ENCODE measurements at regions not wholly inside any gene's neighbourhood (a gene's known extent, or its start where the extent isn't known, plus 50 kb on each side); places are given as distances from the start of the nearest gene placed in this dataset.

DNA sequence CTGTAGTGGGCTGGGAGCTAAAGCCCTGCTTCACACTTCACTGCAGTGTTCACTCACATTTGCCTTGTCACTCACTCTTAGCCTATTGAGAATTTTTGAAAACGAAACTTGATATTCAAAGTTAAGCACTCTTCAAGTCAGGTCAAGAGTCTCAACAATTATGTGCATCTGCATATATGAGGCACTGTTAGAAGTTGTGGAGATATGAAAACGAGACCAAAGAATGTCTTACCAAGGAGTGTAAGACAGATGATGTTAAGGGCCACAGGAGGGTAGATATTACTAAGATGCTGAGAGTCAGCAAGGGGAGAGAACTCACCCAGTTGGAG, 64.7 kb upstream of the GJA8 start:
- no peaks in the 10 kb centered on the region for H3K27me3 Mint-ChIP-seq (ENCODE audit: insufficient read depth, unreplicated experiment)
- Histone ChIP-seq H3K4me3 (ENCODE audit: low read depth, low read length) (no peak overlapping the region), H3K36me3 (ENCODE audit: control insufficient read depth, insufficient read depth, low read length) (no peaks in the 10 kb centered on the region), H3K27me3 (replicated peaks; ENCODE audit: control insufficient read depth, insufficient read depth, low read length) (no peaks in the 10 kb centered on the region), H3K9me3 (no peaks in the 10 kb centered on the region), H3K4me1 (peaks cover 22% of the 10 kb centered on the region)
- H3K36me3 Mint-ChIP-seq (ENCODE audit: insufficient read depth, unreplicated experiment): no peaks in the 10 kb centered on the region
- intact Hi-C loops (cut with micrococcal nuclease; ENCODE audit: unreplicated experiment): no loop called here
- POLR2A ChIA-PET: no interaction called here
- CTCF ChIA-PET: no interaction called here
- H3K4me1 Mint-ChIP-seq (ENCODE audit: low read depth, unreplicated experiment): peaks cover 28% of the 10 kb centered on the region
- TF ChIP-seq, protein P1, sequence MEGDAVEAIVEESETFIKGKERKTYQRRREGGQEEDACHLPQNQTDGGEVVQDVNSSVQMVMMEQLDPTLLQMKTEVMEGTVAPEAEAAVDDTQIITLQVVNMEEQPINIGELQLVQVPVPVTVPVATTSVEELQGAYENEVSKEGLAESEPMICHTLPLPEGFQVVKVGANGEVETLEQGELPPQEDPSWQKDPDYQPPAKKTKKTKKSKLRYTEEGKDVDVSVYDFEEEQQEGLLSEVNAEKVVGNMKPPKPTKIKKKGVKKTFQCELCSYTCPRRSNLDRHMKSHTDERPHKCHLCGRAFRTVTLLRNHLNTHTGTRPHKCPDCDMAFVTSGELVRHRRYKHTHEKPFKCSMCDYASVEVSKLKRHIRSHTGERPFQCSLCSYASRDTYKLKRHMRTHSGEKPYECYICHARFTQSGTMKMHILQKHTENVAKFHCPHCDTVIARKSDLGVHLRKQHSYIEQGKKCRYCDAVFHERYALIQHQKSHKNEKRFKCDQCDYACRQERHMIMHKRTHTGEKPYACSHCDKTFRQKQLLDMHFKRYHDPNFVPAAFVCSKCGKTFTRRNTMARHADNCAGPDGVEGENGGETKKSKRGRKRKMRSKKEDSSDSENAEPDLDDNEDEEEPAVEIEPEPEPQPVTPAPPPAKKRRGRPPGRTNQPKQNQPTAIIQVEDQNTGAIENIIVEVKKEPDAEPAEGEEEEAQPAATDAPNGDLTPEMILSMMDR (IDR thresholded peaks at IDR 0.05; ENCODE audit: insufficient read depth in 1 of 2, low read depth in 1 of 2, low read length in 1 of 2, severe bottlenecking in 1 of 2, unreplicated experiment in 1 of 2): no peak
- no peaks in the 10 kb centered on the region for H3K9me3 Mint-ChIP-seq (ENCODE audit: unreplicated experiment)
- no peak overlapping the region for H3K27ac Mint-ChIP-seq (ENCODE audit: unreplicated experiment)
- H3K4me3 Mint-ChIP-seq (ENCODE audit: unreplicated experiment): no peak overlapping the region
- no peak for DNase-seq
- no TSS peak for BruUV-seq (replicated peaks)

DNA sequence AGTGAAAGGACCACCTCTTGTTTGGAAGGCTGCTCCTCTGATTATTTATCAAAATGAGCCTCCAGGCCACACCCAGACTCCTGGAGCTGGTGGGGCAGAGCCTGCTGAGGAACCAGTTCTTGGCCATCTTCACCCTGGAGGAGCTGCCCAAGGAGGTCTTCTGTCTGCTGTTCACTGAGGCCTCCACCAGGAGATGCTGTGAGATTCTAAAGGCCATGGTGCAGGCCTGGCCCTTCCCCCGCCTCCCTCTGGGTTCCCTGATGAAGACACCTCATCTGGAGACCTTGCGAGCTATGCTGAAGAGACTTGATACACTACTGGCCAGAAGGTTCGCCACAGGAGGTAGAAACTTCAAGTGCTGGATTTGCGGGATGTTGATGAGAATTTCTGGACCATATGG, 61.7 kb upstream of the GJA8 start:
- Mint-ChIP-seq H3K9me3 (ENCODE audit: unreplicated experiment) (no peaks in the 10 kb centered on the region), H3K36me3 (ENCODE audit: insufficient read depth, unreplicated experiment) (no peaks in the 10 kb centered on the region), H3K4me1 (ENCODE audit: low read depth, unreplicated experiment) (peaks cover 10% of the 10 kb centered on the region), H3K27me3 (ENCODE audit: insufficient read depth, unreplicated experiment) (no peaks in the 10 kb centered on the region), H3K4me3 (ENCODE audit: unreplicated experiment) (no peak overlapping the region), H3K27ac (ENCODE audit: unreplicated experiment) (no peak overlapping the region)
- Histone ChIP-seq H3K4me1 (peaks cover 3% of the 10 kb centered on the region; the same call in 1 of the 2 replicates), H3K27me3 (replicated peaks; ENCODE audit: control insufficient read depth, insufficient read depth, low read length) (no peaks in the 10 kb centered on the region), H3K4me3 (ENCODE audit: low read depth, low read length) (no peak overlapping the region), H3K9me3 (no peaks in the 10 kb centered on the region), H3K36me3 (ENCODE audit: control insufficient read depth, insufficient read depth, low read length) (no peaks in the 10 kb centered on the region)
- TF ChIP-seq, protein P1 (IDR thresholded peaks at IDR 0.05; ENCODE audit: insufficient read depth in 1 of 2, low read depth in 1 of 2, low read length in 1 of 2, severe bottlenecking in 1 of 2, unreplicated experiment in 1 of 2): no peak
- CTCF ChIA-PET: no interaction called here
- POLR2A ChIA-PET: no interaction called here
- intact Hi-C loops (cut with micrococcal nuclease; ENCODE audit: unreplicated experiment): no loop called here
- no TSS peak for BruUV-seq (replicated peaks)
- DNase-seq: peak; percentile 23 to 41

DNA sequence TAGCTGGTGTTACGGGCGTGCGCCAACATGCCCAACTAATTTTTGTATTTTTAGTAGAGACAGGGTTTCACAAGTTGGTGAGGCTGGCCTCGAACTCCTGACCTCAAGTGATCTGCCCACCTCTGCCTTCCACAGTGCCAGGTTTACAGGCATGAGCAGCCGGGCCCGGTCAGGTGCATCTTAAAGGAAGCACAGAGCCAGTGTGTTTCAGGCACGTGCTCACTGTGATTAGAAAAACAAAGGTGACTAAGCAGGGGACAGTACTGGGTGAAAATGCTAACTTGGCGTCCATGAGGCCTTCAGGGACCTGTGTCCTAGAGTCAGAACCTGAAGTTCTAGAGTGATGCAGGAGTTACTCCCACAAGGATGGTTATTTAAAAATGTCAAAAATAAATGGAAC, 60.0 kb upstream of the GJA8 start:
- intact Hi-C loops (cut with micrococcal nuclease; ENCODE audit: unreplicated experiment): no loop called here
- Mint-ChIP-seq H3K4me1 (ENCODE audit: low read depth, unreplicated experiment) (peaks cover under 1% of the 10 kb centered on the region), H3K27ac (ENCODE audit: unreplicated experiment) (no peak overlapping the region), H3K36me3 (ENCODE audit: insufficient read depth, unreplicated experiment) (no peaks in the 10 kb centered on the region), H3K27me3 (ENCODE audit: insufficient read depth, unreplicated experiment) (no peaks in the 10 kb centered on the region), H3K4me3 (ENCODE audit: unreplicated experiment) (no peak overlapping the region), H3K9me3 (ENCODE audit: unreplicated experiment) (no peaks in the 10 kb centered on the region)
- H3K4me3 ChIP-seq (ENCODE audit: low read depth, low read length): no peak overlapping the region
- H3K4me1 ChIP-seq: no peaks in the 10 kb centered on the region
- no peaks in the 10 kb centered on the region for H3K27me3 ChIP-seq (replicated peaks; ENCODE audit: control insufficient read depth, insufficient read depth, low read length)
- CTCF ChIA-PET: no interaction called here
- TF ChIP-seq, protein P1 (IDR thresholded peaks at IDR 0.05; ENCODE audit: insufficient read depth in 1 of 2, low read depth in 1 of 2, low read length in 1 of 2, severe bottlenecking in 1 of 2, unreplicated experiment in 1 of 2): no peak
- no TSS peak for BruUV-seq (replicated peaks)
- no peaks in the 10 kb centered on the region for H3K9me3 ChIP-seq
- DNase-seq: no peak
- no peaks in the 10 kb centered on the region for H3K36me3 ChIP-seq (ENCODE audit: control insufficient read depth, insufficient read depth, low read length)
- POLR2A ChIA-PET: no interaction called here
